Common myeloid progenitor, CD34-positive (primary cell): ENCODE measurements at regions not wholly inside any gene's neighbourhood (a gene's known extent, or its start where the extent isn't known, plus 50 kb on each side); places are given as distances from the start of the nearest gene placed in this dataset.

Source experiments
- CTCF ChIA-PET: fragments of 350-600 bp; sonication (Branson Sonifier 250); formaldehyde crosslinking; loops from one replicate; lab custom pipeline; 2021; ENCODE audit warnings: antibody characterized with exemption; lab: Charles Lee
- POLR2A ChIA-PET: fragments of 350-600 bp; sonication (Branson Sonifier 250); formaldehyde crosslinking; loops from one replicate; lab custom pipeline; 2021; ENCODE audit warnings: antibody characterized with exemption; lab: Charles Lee
- DNase-seq, 3 donors: peaks; one replicate each; pipeline versions ENCODE4 v3.0.0 to v3.0.0-alpha.2; 2013
- H3K27ac ChIP-seq, 2 experiments: 1 replicate in 1 of 2; 2 replicates in 1 of 2; pipeline ENCODE4 v1.7.0; 2013; ENCODE audit warnings: inconsistent platforms in 2 of 2, low read length in 2 of 2, mild to moderate bottlenecking in 2 of 2, low read depth in 1 of 2, moderate library complexity in 1 of 2; ENCODE audit not compliant: severe bottlenecking in 2 of 2, insufficient read depth in 1 of 2, poor library complexity in 1 of 2
- H3K27me3 ChIP-seq, 5 experiments: replicated peaks in 2 of 5; 1 replicate in 3 of 5; 2 replicates in 2 of 5; pipeline versions ENCODE4 v1.6.1 to v1.7.0; 2013; ENCODE audit warnings: low read length in 4 of 5, mild to moderate bottlenecking in 2 of 5, moderate library complexity in 2 of 5, inconsistent platforms in 1 of 5; ENCODE audit not compliant: insufficient read depth in 5 of 5, control insufficient read depth in 4 of 5
- H3K36me3 ChIP-seq, 4 experiments: 1 replicate in 2 of 4; 2 replicates in 2 of 4; pipeline versions ENCODE4 v1.6.1 to v1.7.0; 2013; ENCODE audit warnings: low read length in 3 of 4, control low read depth in 1 of 4, mild to moderate bottlenecking in 1 of 4; ENCODE audit not compliant: control insufficient read depth in 4 of 4, insufficient read depth in 4 of 4
- H3K4me1 ChIP-seq, 4 experiments: 1 replicate in 3 of 4; 2 replicates in 1 of 4; pipeline versions ENCODE4 v1.6.1 to v1.7.1; 2013; ENCODE audit warnings: low read length in 3 of 4, mild to moderate bottlenecking in 3 of 4, control low read depth in 1 of 4, inconsistent platforms in 1 of 4, moderate library complexity in 1 of 4; ENCODE audit not compliant: control insufficient read depth in 4 of 4, insufficient read depth in 4 of 4; ENCODE audit errors: control extremely low read depth in 1 of 4
- H3K4me3 ChIP-seq, 7 experiments: 1 replicate in 4 of 7; 2 replicates in 3 of 7; pipeline versions ENCODE4 v1.5.1 to v1.7.0; 2013; ENCODE audit warnings: mild to moderate bottlenecking in 7 of 7, low read length in 6 of 7, moderate library complexity in 6 of 7, inconsistent platforms in 2 of 7, low read depth in 2 of 7, control low read depth in 1 of 7; ENCODE audit not compliant: insufficient read depth in 4 of 7, control insufficient read depth in 1 of 7; ENCODE audit errors: extremely low read depth in 1 of 7
- H3K9me3 ChIP-seq, 5 experiments: 1 replicate in 4 of 5; 2 replicates in 1 of 5; pipeline versions ENCODE4 v1.6.1 to v1.7.1; 2013; ENCODE audit warnings: low read length in 4 of 5, mild to moderate bottlenecking in 2 of 5, inconsistent platforms in 1 of 5, low read depth in 1 of 5, moderate library complexity in 1 of 5; ENCODE audit not compliant: control insufficient read depth in 4 of 5, insufficient read depth in 2 of 5; ENCODE audit errors: control extremely low read depth in 1 of 5
- WGBS: methylation state at CpG from one replicate; pipeline ENCODE4 v1.1.5; 2013; ENCODE audit not compliant: insufficient coverage; 5-methylcytosine and 5-hydroxymethylcytosine counted together

GRCh38 chr7:114108510-114108909, 189.7 kb upstream of the PPP1R3A start:
- Histone ChIP-seq H3K36me3 (no peaks in the 10 kb centered on the region), H3K4me3 (no peak overlapping the region), H3K4me1 (no peaks in the 10 kb centered on the region), H3K27ac (no peak overlapping the region), H3K9me3 (no peaks in the 10 kb centered on the region), H3K27me3 (no peaks in the 10 kb centered on the region)
- POLR2A ChIA-PET, result no interaction called here
- CTCF ChIA-PET, result no interaction called here
- DNase-seq, result no peak

GRCh38 chr7:114107522-114107921, 188.7 kb upstream of the PPP1R3A start:
- Histone ChIP-seq H3K4me3 (no peak overlapping the region), H3K36me3 (no peaks in the 10 kb centered on the region), H3K27ac (no peak overlapping the region), H3K9me3 (no peaks in the 10 kb centered on the region), H3K4me1 (no peaks in the 10 kb centered on the region), H3K27me3 (no peaks in the 10 kb centered on the region)
- POLR2A ChIA-PET, result no interaction called here
- WGBS, result 86% methylated on average over 1 of the region's 2 CpGs
- CTCF ChIA-PET, result interaction anchor here (0.6 kb wide), 1 partner anchor 8 kb away, joined by 3 read pairs; no protein-coding TSS in a partner anchor
- no peak for DNase-seq

GRCh38 chr7:114104035-114104434, 185.2 kb upstream of the PPP1R3A start:
- WGBS, result 80% methylated on average over 1 of the region's 1 CpG
- no peak for DNase-seq
- no peaks in the 10 kb centered on the region for H3K4me1 ChIP-seq
- POLR2A ChIA-PET, result no interaction called here
- CTCF ChIA-PET, result no interaction called here
- no peak overlapping the region for H3K4me3 ChIP-seq
- H3K9me3 ChIP-seq, result peaks cover 0 to 1% (median 0%) of the 10 kb centered on the region in 5 experiments
- H3K27me3 ChIP-seq, result no peaks in the 10 kb centered on the region
- H3K27ac ChIP-seq, result no peak overlapping the region
- H3K36me3 ChIP-seq, result no peaks in the 10 kb centered on the region

- ChIA-PET CTCF (no interaction called here), POLR2A (no interaction called here)
- H3K27me3 ChIP-seq, result no peaks in the 10 kb centered on the region
- H3K36me3 ChIP-seq, result no peaks in the 10 kb centered on the region
- H3K27ac ChIP-seq, result no peak overlapping the region
- DNase-seq, result no peak
- H3K4me3 ChIP-seq, result no peak overlapping the region
- no peaks in the 10 kb centered on the region for H3K4me1 ChIP-seq
- WGBS, result no CpG with 5 or more reads among the region's 2 CpGs
- peaks cover 0 to 2% (median 0%) of the 10 kb centered on the region in 5 experiments for H3K9me3 ChIP-seq
Measured at GRCh38 chr7:114102996-114103395, 184.2 kb upstream of the PPP1R3A start.

GRCh38 chr7:114102131-114102530, 183.3 kb upstream of the PPP1R3A start:
- Histone ChIP-seq H3K9me3 (peaks cover 0 to 2% (median 0%) of the 10 kb centered on the region in 5 experiments), H3K36me3 (no peaks in the 10 kb centered on the region), H3K27me3 (no peaks in the 10 kb centered on the region), H3K27ac (no peak overlapping the region), H3K4me3 (no peak overlapping the region), H3K4me1 (no peaks in the 10 kb centered on the region)
- no CpG with 5 or more reads among the region's 1 CpG for WGBS
- DNase-seq, result no peak
- CTCF ChIA-PET, result no interaction called here
- POLR2A ChIA-PET, result interaction anchor here (0.6 kb wide), 1 partner anchor 26 kb away, joined by 3 read pairs; no protein-coding TSS in a partner anchor

- no peak overlapping the region for H3K27ac ChIP-seq
- ChIA-PET CTCF (no interaction called here), POLR2A (no interaction called here)
- H3K9me3 ChIP-seq, result peaks cover 0 to 2% (median 0%) of the 10 kb centered on the region in 5 experiments
- H3K36me3 ChIP-seq, result no peaks in the 10 kb centered on the region
- no peaks in the 10 kb centered on the region for H3K4me1 ChIP-seq
- H3K27me3 ChIP-seq, result no peaks in the 10 kb centered on the region
- H3K4me3 ChIP-seq, result no peak overlapping the region
- DNase-seq, result no peak
Measured at GRCh38 chr7:114100810-114101209, 182.0 kb upstream of the PPP1R3A start.

GRCh38 chr7:114099337-114099736, 180.5 kb upstream of the PPP1R3A start:
- H3K9me3 ChIP-seq, result peaks cover 0 to 2% (median 0%) of the 10 kb centered on the region in 5 experiments
- H3K4me1 ChIP-seq, result no peaks in the 10 kb centered on the region
- no peak for DNase-seq
- no peak overlapping the region for H3K27ac ChIP-seq
- WGBS, result 100% methylated on average over 1 of the region's 3 CpGs
- no peaks in the 10 kb centered on the region for H3K36me3 ChIP-seq
- H3K4me3 ChIP-seq, result no peak overlapping the region
- POLR2A ChIA-PET, result no interaction called here
- peaks cover 0 to 5% (median 2%) of the 10 kb centered on the region in 5 experiments for H3K27me3 ChIP-seq
- CTCF ChIA-PET, result no interaction called here
